Keratinocyte (primary cell): ENCODE measurements at regions not wholly inside any gene's neighbourhood (a gene's known extent, or its start where the extent isn't known, plus 50 kb on each side); places are given as distances from the start of the nearest gene placed in this dataset.

ENCODE experiments used
- DNase-seq: peaks from one replicate; pipeline ENCODE4 v3.0.0-alpha.2; 2011; ENCODE audit warnings: low read depth, missing footprints, low spot score
- FAIRE-seq: peaks from 2 replicates; lab custom pipeline; 2011; peaks lifted over from hg19 to GRCh38; lab: Jason Lieb, UNC
- H2AFZ ChIP-seq: 2 replicates; pipeline ENCODE4 v1.6.0; 2012; ENCODE audit warnings: low read length, control low read depth, inconsistent platforms; ENCODE audit not compliant: control insufficient read depth
- H3K27ac ChIP-seq: 2 replicates; pipeline ENCODE4 v1.5.1; 2011; ENCODE audit warnings: low read length; ENCODE audit not compliant: control insufficient read depth, insufficient read depth
- H3K27me3 ChIP-seq: 3 replicates; pipeline ENCODE4 v1.6.0; 2011; ENCODE audit warnings: low read length; ENCODE audit not compliant: control insufficient read depth, insufficient read depth; ENCODE audit errors: extremely low read depth
- H3K36me3 ChIP-seq, 2 experiments: 2 replicates in 1 of 2; 3 replicates in 1 of 2; pipeline ENCODE4 v1.5.1; 2011; ENCODE audit warnings: low read length in 2 of 2, mild to moderate bottlenecking in 1 of 2; ENCODE audit not compliant: control insufficient read depth in 2 of 2, insufficient read depth in 2 of 2; ENCODE audit errors: extremely low read depth in 1 of 2
- H3K4me1 ChIP-seq: 3 replicates; pipeline ENCODE4 v1.5.1; 2011; ENCODE audit warnings: low read length; ENCODE audit not compliant: control insufficient read depth, insufficient read depth; ENCODE audit errors: extremely low read depth
- H3K4me2 ChIP-seq: 3 replicates; pipeline ENCODE4 v1.6.0; 2011; ENCODE audit warnings: low read depth, low read length; ENCODE audit not compliant: control insufficient read depth, insufficient read depth; ENCODE audit errors: extremely low read depth
- H3K4me3 ChIP-seq, 3 experiments: fragments of 200-600 bp in 1 of 3; sonication (generic) in 1 of 3; 2 replicates in 2 of 3; 3 replicates in 1 of 3; pipeline ENCODE4 v1.5.1; 2011 to 2016; ENCODE audit warnings: low read length in 3 of 3, mild to moderate bottlenecking in 3 of 3, control low read depth in 2 of 3, inconsistent platforms in 1 of 3, low read depth in 1 of 3, mixed read lengths in 1 of 3, mixed run types in 1 of 3, moderate library complexity in 1 of 3; ENCODE audit not compliant: control insufficient read depth in 2 of 3, insufficient read depth in 2 of 3; ENCODE audit errors: extremely low read depth in 1 of 3
- H3K79me2 ChIP-seq: 2 replicates; pipeline ENCODE4 v1.6.0; 2012; ENCODE audit warnings: low read length; ENCODE audit not compliant: control insufficient read depth, insufficient read depth
- H3K9ac ChIP-seq: 3 replicates; pipeline ENCODE4 v1.6.0; 2011; ENCODE audit warnings: low read length; ENCODE audit not compliant: control insufficient read depth, insufficient read depth; ENCODE audit errors: extremely low read depth
- H3K9me1 ChIP-seq: 3 replicates; pipeline ENCODE4 v1.6.0; 2011; ENCODE audit warnings: low read length; ENCODE audit not compliant: control insufficient read depth, insufficient read depth; ENCODE audit errors: extremely low read depth
- H3K9me3 ChIP-seq: 2 replicates; pipeline ENCODE4 v1.5.1; 2012; ENCODE audit warnings: low read depth, low read length; ENCODE audit not compliant: control insufficient read depth
- H4K20me1 ChIP-seq: 3 replicates; pipeline ENCODE4 v1.6.0; 2011; ENCODE audit warnings: low read length; ENCODE audit not compliant: control insufficient read depth, insufficient read depth; ENCODE audit errors: extremely low read depth
- EZH2 ChIP-seq: IDR thresholded peaks from one replicate; pipeline ENCODE4 v1.6.1; 2012; ENCODE audit warnings: inconsistent platforms, mild to moderate bottlenecking, low read length, moderate library complexity
- dilution Hi-C: fragments of 300-500 bp; cut with MboI; formaldehyde crosslinking; loops from one replicate; pipeline ENCODE4 v1.7.0; 2020; ENCODE audit warnings: low sequenced_read_pairs; ENCODE audit not compliant: extremely low pct_ligation_motif_present
- TF ChIP-seq, protein P1 (sequence below), 3 experiments: IDR thresholded peaks in 1 of 3; conservative IDR thresholded peaks in 1 of 3; optimal IDR thresholded peaks in 1 of 3; 2 replicates in 2 of 3; 3 replicates in 1 of 3; pipeline versions ENCODE3 to v1.5.1; 2011; ENCODE audit warnings: low read length in 3 of 3, mild to moderate bottlenecking in 3 of 3, moderate library complexity in 2 of 3, control low read depth in 1 of 3, inconsistent platforms in 1 of 3; ENCODE audit not compliant: insufficient read depth in 2 of 3; ENCODE audit errors: extremely low read depth in 1 of 3

DNA sequence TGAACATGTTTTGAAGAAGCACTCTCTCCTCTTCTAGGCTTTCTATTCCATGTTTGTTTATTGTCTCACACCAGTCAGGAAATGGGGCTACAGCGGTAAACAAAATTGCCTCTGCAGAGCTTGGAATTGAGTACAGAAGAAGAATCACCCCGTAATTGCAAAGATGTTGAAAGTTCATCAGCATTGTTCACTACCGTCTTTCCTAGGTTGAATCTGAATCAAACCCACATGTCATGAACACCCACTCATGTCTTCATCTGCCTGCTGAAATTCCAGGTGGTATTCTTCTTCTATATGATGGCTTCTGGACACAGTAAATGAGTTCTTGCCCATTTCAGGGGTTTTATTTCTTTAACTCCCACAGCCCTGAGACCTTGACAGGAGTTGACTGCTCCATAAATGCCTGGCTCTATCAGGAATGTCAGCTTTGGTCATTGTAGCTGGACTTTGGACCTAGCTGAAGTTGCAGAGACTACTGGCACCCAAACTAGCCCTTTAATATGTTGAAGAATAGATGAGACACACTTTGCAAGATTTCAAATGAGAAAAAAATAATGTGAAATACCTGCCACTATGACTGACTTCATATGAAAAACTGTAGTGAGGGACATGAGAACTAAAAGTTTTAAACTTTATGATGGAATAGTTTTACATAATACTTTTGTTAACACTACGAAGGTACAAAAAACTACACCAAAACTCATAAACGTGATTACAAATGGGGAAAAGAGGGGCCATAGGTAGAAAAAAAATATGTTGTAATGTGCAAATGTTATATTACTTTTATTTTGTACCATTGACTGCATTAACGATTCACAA, 1235.3 kb upstream of the ZEB2 start:
- Histone ChIP-seq H3K79me2 (no peaks in the 10 kb centered on the region), H3K4me3 (no peak overlapping the region), H3K9me3 (no peaks in the 10 kb centered on the region), H3K9ac (no peak overlapping the region), H3K27me3 (no peaks in the 10 kb centered on the region), H3K4me1 (no peaks in the 10 kb centered on the region), H3K27ac (no peak overlapping the region), H3K36me3 (no peaks in the 10 kb centered on the region), H4K20me1 (no peaks in the 10 kb centered on the region), H3K4me2 (no peak overlapping the region), H3K9me1 (no peaks in the 10 kb centered on the region), H2AFZ (no peak overlapping the region)
- dilution Hi-C loops = no loop called here
- FAIRE-seq (no peak), DNase-seq (no peak)
- TF ChIP-seq EZH2 = no peak
- TF ChIP-seq, protein P1, sequence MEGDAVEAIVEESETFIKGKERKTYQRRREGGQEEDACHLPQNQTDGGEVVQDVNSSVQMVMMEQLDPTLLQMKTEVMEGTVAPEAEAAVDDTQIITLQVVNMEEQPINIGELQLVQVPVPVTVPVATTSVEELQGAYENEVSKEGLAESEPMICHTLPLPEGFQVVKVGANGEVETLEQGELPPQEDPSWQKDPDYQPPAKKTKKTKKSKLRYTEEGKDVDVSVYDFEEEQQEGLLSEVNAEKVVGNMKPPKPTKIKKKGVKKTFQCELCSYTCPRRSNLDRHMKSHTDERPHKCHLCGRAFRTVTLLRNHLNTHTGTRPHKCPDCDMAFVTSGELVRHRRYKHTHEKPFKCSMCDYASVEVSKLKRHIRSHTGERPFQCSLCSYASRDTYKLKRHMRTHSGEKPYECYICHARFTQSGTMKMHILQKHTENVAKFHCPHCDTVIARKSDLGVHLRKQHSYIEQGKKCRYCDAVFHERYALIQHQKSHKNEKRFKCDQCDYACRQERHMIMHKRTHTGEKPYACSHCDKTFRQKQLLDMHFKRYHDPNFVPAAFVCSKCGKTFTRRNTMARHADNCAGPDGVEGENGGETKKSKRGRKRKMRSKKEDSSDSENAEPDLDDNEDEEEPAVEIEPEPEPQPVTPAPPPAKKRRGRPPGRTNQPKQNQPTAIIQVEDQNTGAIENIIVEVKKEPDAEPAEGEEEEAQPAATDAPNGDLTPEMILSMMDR (optimal IDR thresholded peaks at IDR 0.05 in 1 of 3, IDR thresholded peaks at IDR 0.05 in 1 of 3, conservative IDR thresholded peaks at IDR 0.05 in 1 of 3; ENCODE audit: extremely low read depth in 1 of 3, insufficient read depth in 2 of 3, low read length in 3 of 3) = no peak

DNA sequence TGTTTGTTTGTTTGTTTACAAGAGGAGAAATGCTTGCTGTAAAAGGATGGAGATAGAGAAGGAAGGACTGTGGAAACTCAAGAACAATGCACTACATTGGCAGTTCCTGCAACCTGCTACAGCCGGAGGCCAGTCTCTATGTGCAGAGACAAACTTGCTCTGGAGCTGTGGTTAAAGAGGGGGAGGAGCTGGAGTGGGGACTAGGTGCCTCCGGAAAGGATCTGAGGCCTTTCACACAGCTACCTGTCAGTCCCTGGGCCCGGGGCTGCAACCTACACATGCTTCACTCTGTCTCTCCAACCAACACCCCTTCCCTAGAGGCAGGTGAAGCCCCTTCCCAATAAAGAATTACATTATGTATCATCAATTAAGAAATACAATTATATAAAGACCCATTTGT, 1234.0 kb upstream of the ZEB2 start:
- Histone ChIP-seq H3K4me3 (no peak overlapping the region), H3K79me2 (no peaks in the 10 kb centered on the region), H3K9me3 (no peaks in the 10 kb centered on the region), H3K36me3 (no peaks in the 10 kb centered on the region), H3K27me3 (no peaks in the 10 kb centered on the region), H3K4me1 (no peaks in the 10 kb centered on the region), H3K9me1 (no peaks in the 10 kb centered on the region), H4K20me1 (no peaks in the 10 kb centered on the region), H3K27ac (no peak overlapping the region), H3K9ac (no peak overlapping the region), H3K4me2 (no peak overlapping the region), H2AFZ (no peak overlapping the region)
- dilution Hi-C loops = no loop called here
- DNase-seq (no peak), FAIRE-seq (no peak)
- TF ChIP-seq, protein P1 (optimal IDR thresholded peaks at IDR 0.05 in 1 of 3, IDR thresholded peaks at IDR 0.05 in 1 of 3, conservative IDR thresholded peaks at IDR 0.05 in 1 of 3; ENCODE audit: extremely low read depth in 1 of 3, insufficient read depth in 2 of 3, low read length in 3 of 3) = no peak
- no peak for TF ChIP-seq EZH2
